SIG-M5 treated with dmso at 0.1 percent for 504 hours (cell line): ENCODE measurements at regions not wholly inside any gene's neighbourhood (a gene's known extent, or its start where the extent isn't known, plus 50 kb on each side); places are given as distances from the start of the nearest gene placed in this dataset.

Experiments
- DNase-seq: peaks from one replicate; lab custom pipeline; 2025; ENCODE audit not compliant: unreplicated experiment; lab: John Stamatoyannopoulos, UW

GRCh38 chr2:57862727-57863126, 183.9 kb upstream of the VRK2 start:
- no peak for DNase-seq

GRCh38 chr2:57864926-57865325, 181.7 kb upstream of the VRK2 start:
- no peak for DNase-seq

GRCh38 chr2:57867730-57868129, 178.9 kb upstream of the VRK2 start:
- no peak for DNase-seq

GRCh38 chr2:57868619-57869139, 177.9 kb upstream of the VRK2 start:
- no peak for DNase-seq

GRCh38 chr2:57869758-57870344, 176.8 kb upstream of the VRK2 start:
- no peak for DNase-seq

- DNase-seq, result no peak
These were observed 170.3 kb upstream of the VRK2 start for GRCh38 chr2:57876313-57876712.

GRCh38 chr2:57877811-57878170, 168.8 kb upstream of the VRK2 start:
- DNase-seq, result no peak

GRCh38 chr2:57878171-57878865, 168.3 kb upstream of the VRK2 start:
- DNase-seq, result no peak

- DNase-seq, result no peak
These were observed 167.8 kb upstream of the VRK2 start for GRCh38 chr2:57878866-57879210.

- no peak for DNase-seq
These were observed 166.2 kb upstream of the VRK2 start for GRCh38 chr2:57880446-57880845.

GRCh38 chr2:57880967-57881366, 165.6 kb upstream of the VRK2 start:
- no peak for DNase-seq

- no peak for DNase-seq
These were observed 164.4 kb upstream of the VRK2 start for GRCh38 chr2:57881998-57882888.

GRCh38 chr2:57882895-57883515, 163.6 kb upstream of the VRK2 start:
- DNase-seq, result no peak

- DNase-seq, result no peak
These were observed 162.3 kb upstream of the VRK2 start for GRCh38 chr2:57884281-57884680.

GRCh38 chr2:57885742-57886141, 160.9 kb upstream of the VRK2 start:
- DNase-seq, result no peak

GRCh38 chr2:57886161-57886786, 160.3 kb upstream of the VRK2 start:
- no peak for DNase-seq

GRCh38 chr2:57888463-57888862, 158.1 kb upstream of the VRK2 start:
- no peak for DNase-seq

- no peak for DNase-seq
These were observed 156.1 kb upstream of the VRK2 start for GRCh38 chr2:57890464-57890863.

- no peak for DNase-seq
These were observed 155.4 kb upstream of the VRK2 start for GRCh38 chr2:57891086-57891712.

GRCh38 chr2:57892920-57893319, 153.7 kb upstream of the VRK2 start:
- peak; percentile 51 for DNase-seq

GRCh38 chr2:57893347-57893746, 153.3 kb upstream of the VRK2 start:
- no peak for DNase-seq
